NCI-H146 treated with DMSO at 0.1 percent for 48 hours (cell line): ENCODE measurements at regions not wholly inside any gene's neighbourhood (a gene's known extent, or its start where the extent isn't known, plus 50 kb on each side); places are given as distances from the start of the nearest gene placed in this dataset.

Experiments used
- DNase-seq: peaks from one replicate; lab custom pipeline; 2025; ENCODE audit not compliant: unreplicated experiment; lab: John Stamatoyannopoulos, UW

GRCh38 chr2:185891403-185891802, 152.8 kb downstream of the FSIP2 start:
- no peak for DNase-seq

- DNase-seq, result no peak
Measured at GRCh38 chr2:185891804-185892411, 153.3 kb downstream of the FSIP2 start.

GRCh38 chr2:185892484-185892883, 153.9 kb downstream of the FSIP2 start:
- DNase-seq, result no peak

GRCh38 chr2:185894223-185894622, 155.6 kb downstream of the FSIP2 start:
- DNase-seq, result no peak

- no peak for DNase-seq
Measured at GRCh38 chr2:185895828-185896693, 157.5 kb downstream of the FSIP2 start.

- DNase-seq, result no peak
Measured at GRCh38 chr2:185899366-185899765, 160.8 kb downstream of the FSIP2 start.

- no peak for DNase-seq
Measured at GRCh38 chr2:185919155-185919554, 180.6 kb downstream of the FSIP2 start.

GRCh38 chr2:185921048-185921756, 182.6 kb downstream of the FSIP2 start:
- DNase-seq, result no peak

GRCh38 chr2:185934232-185934631, 195.6 kb downstream of the FSIP2 start:
- no peak for DNase-seq

- DNase-seq, result no peak
Measured at GRCh38 chr2:185939858-185940257, 201.3 kb downstream of the FSIP2 start.

- DNase-seq, result no peak
Measured at GRCh38 chr2:185942855-185943254, 204.3 kb downstream of the FSIP2 start.

- no peak for DNase-seq
Measured at GRCh38 chr2:185947722-185948121, 209.1 kb downstream of the FSIP2 start.

- DNase-seq, result no peak
Measured at GRCh38 chr2:185952100-185952499, 213.5 kb downstream of the FSIP2 start.

GRCh38 chr2:185954389-185954788, 215.8 kb downstream of the FSIP2 start:
- no peak for DNase-seq

GRCh38 chr2:185955050-185955449, 216.4 kb downstream of the FSIP2 start:
- DNase-seq, result no peak

- no peak for DNase-seq
Measured at GRCh38 chr2:185967335-185967734, 228.7 kb downstream of the FSIP2 start.

- no peak for DNase-seq
Measured at GRCh38 chr2:185970148-185970852, 231.7 kb downstream of the FSIP2 start.

- no peak for DNase-seq
Measured at GRCh38 chr2:185978634-185979407, 240.2 kb downstream of the FSIP2 start.

- DNase-seq, result no peak
Measured at GRCh38 chr2:185979546-185980071, 241.0 kb downstream of the FSIP2 start.

- no peak for DNase-seq
Measured at GRCh38 chr2:185980944-185981343, 242.3 kb downstream of the FSIP2 start.
